ENCODE measurements at regions not wholly inside any gene's neighbourhood (a gene's known extent, or its start where the extent isn't known, plus 50 kb on each side); places are given as distances from the start of the nearest gene placed in this dataset.

GRCh38 chr1:232407120-232407519 lies 222.8 kb downstream of the SIPA1L2 start:
- TF ChIP-seq HDAC2 (IDR thresholded peaks at IDR 0.05; ENCODE audit: borderline replicate concordance in 1 of 2, low read depth in 2 of 2, low read length in 2 of 2) (no peak), RFX5 (IDR thresholded peaks at IDR 0.05; ENCODE audit: borderline replicate concordance, low read depth, low read length) (no peak), CTCF (IDR thresholded peaks at IDR 0.05; ENCODE audit: control extremely low read depth in 1 of 3, insufficient read depth in 1 of 3, low read depth in 1 of 3, low read length in 3 of 3) (no peak), CBX8 (IDR thresholded peaks at IDR 0.05; ENCODE audit: borderline replicate concordance, low read depth, low read length) (no peak), EP300 (IDR thresholded peaks at IDR 0.05; ENCODE audit: borderline replicate concordance in 1 of 2, low read depth in 2 of 2, low read length in 2 of 2) (no peak), POLR2AphosphoS5 (IDR thresholded peaks at IDR 0.05; ENCODE audit: low read depth, low read length) (no peak), JUN (IDR thresholded peaks at IDR 0.05; ENCODE audit: low read depth, low read length) (no peak), ATF2 (IDR thresholded peaks at IDR 0.05; ENCODE audit: low read length) (no peak), ATF3 (IDR thresholded peaks at IDR 0.05; ENCODE audit: insufficient read depth, low read depth, low read length) (no peak), EZH2 (IDR thresholded peaks at IDR 0.05; ENCODE audit: low read depth, low read length, severe bottlenecking) (no peak)

Measured in H1 (cell line).